Esophagus muscularis mucosa (tissue), 3 donors: ENCODE measurements at regions not wholly inside any gene's neighbourhood (a gene's known extent, or its start where the extent isn't known, plus 50 kb on each side); places are given as distances from the start of the nearest gene placed in this dataset.
A peak's percentile ranks its signal among the peaks of the same experiment; 100 is the strongest.

Experiments
- CTCF ChIP-seq, 3 experiments: fragments of 200-600 bp in 2 of 3; fragments of 450-650 bp in 1 of 3; sonication (generic) in 2 of 3; IDR thresholded peaks; one replicate each; pipeline ENCODE4 v1.5.1; 2017 to 2019; ENCODE audit warnings: antibody characterized with exemption in 3 of 3, mild to moderate bottlenecking in 2 of 3, moderate library complexity in 1 of 3
- POLR2A ChIP-seq: fragments of 450-650 bp; IDR thresholded peaks from one replicate; pipeline ENCODE4 v1.6.1; 2017; ENCODE audit warnings: antibody characterized with exemption, moderate library complexity, mild to moderate bottlenecking, low read depth
- POLR2AphosphoS5 ChIP-seq, 2 donors: sonication (generic); formaldehyde crosslinking; IDR thresholded peaks; one replicate each; pipeline ENCODE4 v1.6.1; 2017; ENCODE audit warnings: antibody characterized with exemption in 2 of 2

- no peak for TF ChIP-seq POLR2AphosphoS5 (IDR thresholded peaks at IDR 0.05)
- peak; percentile 14 to 40 (median 22) for TF ChIP-seq CTCF (IDR thresholded peaks at IDR 0.05)
- no peak for TF ChIP-seq POLR2A
Measured at GRCh38 chr9:90219548-90220118, 423.0 kb downstream of the DIRAS2 start.
